ENCODE measurements at regions not wholly inside any gene's neighbourhood (a gene's known extent, or its start where the extent isn't known, plus 50 kb on each side); places are given as distances from the start of the nearest gene placed in this dataset.

GRCh38 chr3:21269882-21270281 lies 481.1 kb downstream of the ZNF385D start:
- no peaks in the 10 kb centered on the region for H3K27me3 ChIP-seq (ENCODE audit: insufficient read depth, low read length, poor library complexity, severe bottlenecking)
- H4K20me1 ChIP-seq (ENCODE audit: insufficient read depth, low read length, poor library complexity, severe bottlenecking) = no peaks in the 10 kb centered on the region
- no peak overlapping the region for H3K4me2 ChIP-seq (ENCODE audit: low read depth, low read length, poor library complexity, severe bottlenecking)
- no peak overlapping the region for H2AFZ ChIP-seq (ENCODE audit: low read length)
- H3F3A ChIP-seq (ENCODE audit: low read depth) = no peaks in the 10 kb centered on the region
- no peak overlapping the region for H3K9ac ChIP-seq (ENCODE audit: low read depth, low read length, poor library complexity, severe bottlenecking)
- no peaks in the 10 kb centered on the region for H3K4me1 ChIP-seq (ENCODE audit: insufficient read depth, low read length, poor library complexity, severe bottlenecking)
- H3K79me2 ChIP-seq (ENCODE audit: insufficient read depth, low read length) = no peaks in the 10 kb centered on the region
- no peaks in the 10 kb centered on the region for H3K36me3 ChIP-seq (ENCODE audit: insufficient read depth, low read length)
- H3K9me2 ChIP-seq (replicated peaks; ENCODE audit: low read depth, low read length) = no peaks in the 10 kb centered on the region
- no peak overlapping the region for H3K4me3 ChIP-seq (ENCODE audit: low read length, poor library complexity, severe bottlenecking)
- H3K9me3 ChIP-seq (ENCODE audit: insufficient read depth, low read depth, low read length) = no peaks in the 10 kb centered on the region
- TF ChIP-seq EZH2phosphoT487 (IDR thresholded peaks at IDR 0.05; ENCODE audit: borderline replicate concordance) (no peak), CTCF (conservative IDR thresholded peaks at IDR 0.05; ENCODE audit: low read length) (no peak)

- Histone ChIP-seq H3K9ac (ENCODE audit: low read depth, low read length, poor library complexity, severe bottlenecking) (no peak overlapping the region), H3K9me2 (replicated peaks; ENCODE audit: low read depth, low read length) (no peaks in the 10 kb centered on the region), H3K4me2 (ENCODE audit: low read depth, low read length, poor library complexity, severe bottlenecking) (no peak overlapping the region), H3K9me3 (ENCODE audit: insufficient read depth, low read depth, low read length) (no peaks in the 10 kb centered on the region), H3K27me3 (ENCODE audit: insufficient read depth, low read length, poor library complexity, severe bottlenecking) (no peaks in the 10 kb centered on the region), H3F3A (ENCODE audit: low read depth) (no peaks in the 10 kb centered on the region), H2AFZ (ENCODE audit: low read length) (no peak overlapping the region), H3K36me3 (ENCODE audit: insufficient read depth, low read length) (no peaks in the 10 kb centered on the region), H3K4me3 (ENCODE audit: low read length, poor library complexity, severe bottlenecking) (no peak overlapping the region), H3K79me2 (ENCODE audit: insufficient read depth, low read length) (no peaks in the 10 kb centered on the region), H4K20me1 (ENCODE audit: insufficient read depth, low read length, poor library complexity, severe bottlenecking) (no peaks in the 10 kb centered on the region), H3K4me1 (ENCODE audit: insufficient read depth, low read length, poor library complexity, severe bottlenecking) (no peaks in the 10 kb centered on the region)
- TF ChIP-seq EZH2phosphoT487 (IDR thresholded peaks at IDR 0.05; ENCODE audit: borderline replicate concordance) (no peak), CTCF (conservative IDR thresholded peaks at IDR 0.05; ENCODE audit: low read length) (no peak)
These were observed 490.5 kb downstream of the ZNF385D start for GRCh38 chr3:21260507-21260906.

- Histone ChIP-seq H3K27me3 (ENCODE audit: insufficient read depth, low read length, poor library complexity, severe bottlenecking) (no peaks in the 10 kb centered on the region), H3K79me2 (ENCODE audit: insufficient read depth, low read length) (no peaks in the 10 kb centered on the region), H3K4me1 (ENCODE audit: insufficient read depth, low read length, poor library complexity, severe bottlenecking) (no peaks in the 10 kb centered on the region), H4K20me1 (ENCODE audit: insufficient read depth, low read length, poor library complexity, severe bottlenecking) (no peaks in the 10 kb centered on the region), H3K4me3 (ENCODE audit: low read length, poor library complexity, severe bottlenecking) (no peak overlapping the region), H3K36me3 (ENCODE audit: insufficient read depth, low read length) (no peaks in the 10 kb centered on the region), H3K9me3 (ENCODE audit: insufficient read depth, low read depth, low read length) (no peaks in the 10 kb centered on the region), H3K9me2 (replicated peaks; ENCODE audit: low read depth, low read length) (no peaks in the 10 kb centered on the region), H3K9ac (ENCODE audit: low read depth, low read length, poor library complexity, severe bottlenecking) (no peak overlapping the region), H3F3A (ENCODE audit: low read depth) (no peaks in the 10 kb centered on the region), H2AFZ (ENCODE audit: low read length) (no peak overlapping the region), H3K4me2 (ENCODE audit: low read depth, low read length, poor library complexity, severe bottlenecking) (no peak overlapping the region)
- TF ChIP-seq EZH2phosphoT487 (IDR thresholded peaks at IDR 0.05; ENCODE audit: borderline replicate concordance) (no peak), CTCF (conservative IDR thresholded peaks at IDR 0.05; ENCODE audit: low read length) (no peak)
These were observed 491.1 kb downstream of the ZNF385D start for GRCh38 chr3:21259896-21260295.

All from Loucy (cell line).